Mesenchymal stem cell (in vitro differentiated cells and primary cell): ENCODE measurements at regions not wholly inside any gene's neighbourhood (a gene's known extent, or its start where the extent isn't known, plus 50 kb on each side); places are given as distances from the start of the nearest gene placed in this dataset.

Experiments
- DNase-seq: peaks from one replicate; pipeline ENCODE4 v3.0.0-alpha.2; 2013
- H2AFZ ChIP-seq: one replicate; pipeline ENCODE4 v1.6.1; 2013; ENCODE audit warnings: low read depth, mild to moderate bottlenecking, control low read depth, inconsistent platforms, low read length, moderate library complexity
- H2AK5ac ChIP-seq: 2 replicates; pipeline ENCODE4 v1.6.1; 2013; ENCODE audit warnings: low read length, moderate library complexity, mild to moderate bottlenecking, inconsistent platforms; ENCODE audit not compliant: severe bottlenecking
- H2BK120ac ChIP-seq: one replicate; pipeline ENCODE4 v1.6.1; 2013; ENCODE audit warnings: low read depth, mild to moderate bottlenecking, inconsistent platforms, low read length, moderate library complexity
- H2BK12ac ChIP-seq, 2 experiments: one replicate each; pipeline ENCODE4 v1.6.1; 2013; ENCODE audit warnings: inconsistent platforms in 2 of 2, low read length in 2 of 2, mild to moderate bottlenecking in 2 of 2, moderate library complexity in 2 of 2, control low read depth in 1 of 2
- H2BK15ac ChIP-seq: one replicate; pipeline ENCODE4 v1.6.1; 2013; ENCODE audit warnings: mild to moderate bottlenecking, low read depth, inconsistent platforms; ENCODE audit not compliant: poor library complexity, severe bottlenecking
- H2BK5ac ChIP-seq: 2 replicates; pipeline ENCODE4 v1.6.1; 2013; ENCODE audit warnings: low read depth, mild to moderate bottlenecking, low read length, control low read depth, inconsistent platforms; ENCODE audit not compliant: poor library complexity, severe bottlenecking
- H3K14ac ChIP-seq, 2 experiments: one replicate each; pipeline ENCODE4 v1.6.1; 2013; ENCODE audit warnings: inconsistent platforms in 2 of 2, low read length in 2 of 2, control low read depth in 1 of 2, mild to moderate bottlenecking in 1 of 2, moderate library complexity in 1 of 2
- H3K18ac ChIP-seq, 2 experiments: one replicate each; pipeline ENCODE4 v1.6.1; 2013; ENCODE audit warnings: inconsistent platforms in 2 of 2, low read length in 2 of 2, control low read depth in 1 of 2, low read depth in 1 of 2, mild to moderate bottlenecking in 1 of 2
- H3K23ac ChIP-seq, 2 experiments: one replicate each; pipeline ENCODE4 v1.6.1; 2013; ENCODE audit warnings: inconsistent platforms in 2 of 2, low read length in 2 of 2, mild to moderate bottlenecking in 2 of 2, moderate library complexity in 2 of 2, control low read depth in 1 of 2
- H3K27ac ChIP-seq: 2 replicates; pipeline ENCODE4 v1.5.1; 2013; ENCODE audit warnings: mild to moderate bottlenecking, moderate library complexity, low read length, control low read depth, inconsistent platforms; ENCODE audit not compliant: poor library complexity, severe bottlenecking
- H3K27me3 ChIP-seq, 2 experiments: 2 replicates each; pipeline versions ENCODE4 v1.6.1 to v1.7.0; 2013; ENCODE audit warnings: low read length in 2 of 2, mild to moderate bottlenecking in 2 of 2, moderate library complexity in 2 of 2, control low read depth in 1 of 2, inconsistent platforms in 1 of 2; ENCODE audit not compliant: control insufficient read depth in 1 of 2, insufficient read depth in 1 of 2
- H3K36me3 ChIP-seq, 2 experiments: 2 replicates each; pipeline versions ENCODE4 v1.6.1 to v1.7.0; 2013; ENCODE audit warnings: low read length in 2 of 2, control low read depth in 1 of 2, inconsistent platforms in 1 of 2, low read depth in 1 of 2, mild to moderate bottlenecking in 1 of 2; ENCODE audit not compliant: insufficient read depth in 2 of 2, control insufficient read depth in 1 of 2
- H3K4ac ChIP-seq, 2 experiments: one replicate each; pipeline ENCODE4 v1.6.1; 2013; ENCODE audit warnings: inconsistent platforms in 2 of 2, low read length in 2 of 2, mild to moderate bottlenecking in 2 of 2, moderate library complexity in 2 of 2, control low read depth in 1 of 2, low read depth in 1 of 2
- H3K4me1 ChIP-seq: 2 replicates; pipeline ENCODE4 v1.6.1; 2013; ENCODE audit warnings: low read depth, low read length, control low read depth; ENCODE audit not compliant: control insufficient read depth, insufficient read depth
- H3K4me2 ChIP-seq: 2 replicates; pipeline ENCODE4 v1.6.1; 2013; ENCODE audit warnings: low read length, mild to moderate bottlenecking, inconsistent platforms; ENCODE audit not compliant: poor library complexity, severe bottlenecking
- H3K4me3 ChIP-seq, 2 experiments: 2 replicates each; pipeline versions ENCODE4 v1.5.1 to v1.7.0; 2013; ENCODE audit warnings: low read length in 2 of 2, mild to moderate bottlenecking in 2 of 2, control low read depth in 1 of 2, low read depth in 1 of 2; ENCODE audit not compliant: insufficient read depth in 1 of 2
- H3K79me1 ChIP-seq: replicated peaks from 2 replicates; pipeline ENCODE4 v1.6.1; 2013; ENCODE audit warnings: mild to moderate bottlenecking, control low read depth, low read length, inconsistent platforms; ENCODE audit not compliant: poor library complexity, severe bottlenecking
- H3K9ac ChIP-seq: 2 replicates; pipeline ENCODE4 v1.7.0; 2013; ENCODE audit warnings: mild to moderate bottlenecking, low read length, moderate library complexity
- H3K9me3 ChIP-seq: 2 replicates; pipeline ENCODE4 v1.7.0; 2013; ENCODE audit warnings: mild to moderate bottlenecking, low read length; ENCODE audit not compliant: control insufficient read depth
- H4K8ac ChIP-seq: one replicate; pipeline ENCODE4 v1.6.1; 2013; ENCODE audit warnings: inconsistent platforms, mild to moderate bottlenecking, low read length, moderate library complexity
- H4K91ac ChIP-seq: one replicate; pipeline ENCODE4 v1.6.1; 2013; ENCODE audit warnings: mild to moderate bottlenecking, low read length, inconsistent platforms
- WGBS: methylation state at CpG from one replicate; pipeline ENCODE4 v1.1.7; 2013; ENCODE audit warnings: mixed read lengths; 5-methylcytosine and 5-hydroxymethylcytosine counted together

DNA sequence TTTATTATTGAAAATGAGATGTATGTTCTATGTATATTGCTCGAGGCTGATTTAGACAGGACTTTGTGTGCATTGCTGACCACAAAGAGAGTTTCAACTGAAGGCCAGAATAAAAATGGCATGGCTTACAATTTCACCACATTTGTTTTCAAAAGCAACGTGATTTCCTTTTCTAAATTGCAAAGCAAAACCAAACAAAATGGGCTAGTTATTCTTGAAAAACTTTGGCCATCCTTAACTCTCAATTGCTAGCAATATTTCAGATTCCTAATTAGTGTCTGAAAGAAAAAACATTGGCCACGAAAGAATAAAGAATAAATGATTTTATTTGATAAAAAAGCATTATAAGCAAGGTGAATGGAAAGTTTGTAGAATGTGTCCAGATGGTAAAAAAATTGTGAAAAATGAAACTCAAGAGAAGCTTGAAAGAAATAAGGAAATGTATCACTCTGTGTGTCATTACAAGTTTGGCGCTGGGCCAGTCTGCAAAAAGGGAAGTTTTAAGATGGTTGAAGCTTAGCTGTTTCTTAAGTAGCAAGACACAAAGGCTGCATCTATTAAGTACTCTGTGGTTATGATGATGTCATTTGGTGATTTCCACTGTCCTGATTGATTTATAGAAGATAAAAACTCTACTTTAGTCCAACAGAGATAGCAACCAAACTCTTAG is 89.2 kb upstream of the PRLR start:
- Histone ChIP-seq H3K36me3 (no peaks in the 10 kb centered on the region), H3K14ac (no peak overlapping the region), H2AK5ac (no peak overlapping the region), H2BK15ac (no peak overlapping the region), H3K4me2 (no peak overlapping the region), H3K9ac (no peak overlapping the region), H3K23ac (no peak overlapping the region), H3K4ac (no peak overlapping the region), H3K27ac (no peak overlapping the region), H3K4me3 (no peak overlapping the region), H2AFZ (no peak overlapping the region), H3K79me1 (no peaks in the 10 kb centered on the region), H4K91ac (no peak overlapping the region), H2BK12ac (no peak overlapping the region), H4K8ac (no peak overlapping the region), H2BK5ac (no peak overlapping the region), H3K4me1 (no peaks in the 10 kb centered on the region), H3K18ac (no peak overlapping the region), H3K27me3 (peaks cover 0 to 4% of the 10 kb centered on the region in 2 experiments), H2BK120ac (no peak overlapping the region), H3K9me3 (no peaks in the 10 kb centered on the region)
- WGBS, result 63% methylated on average over 4 of the region's 4 CpGs
- DNase-seq, result peak; percentile 62

DNA sequence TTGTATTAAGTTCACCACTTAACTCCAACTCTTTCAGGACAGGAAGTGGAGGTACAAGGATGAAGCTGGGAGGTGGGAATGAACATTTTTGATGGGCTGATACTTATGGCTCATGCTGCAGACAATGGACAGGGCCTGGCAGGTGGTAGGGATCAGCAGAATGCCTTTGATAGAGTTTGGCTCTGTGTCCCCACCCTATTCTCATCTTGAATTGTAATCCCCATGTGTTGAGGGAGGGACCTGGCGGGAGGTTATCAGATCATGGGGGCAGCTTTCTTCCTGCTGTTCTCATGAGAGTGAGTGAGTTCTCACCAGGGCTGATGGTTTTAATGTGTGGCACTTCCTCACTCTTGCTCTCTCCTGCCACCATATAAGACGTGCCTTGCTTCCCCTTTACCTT is 87.3 kb upstream of the PRLR start:
- H3K18ac ChIP-seq, result no peak overlapping the region
- no peak overlapping the region for H3K4me3 ChIP-seq
- H2BK5ac ChIP-seq, result no peak overlapping the region
- H2BK15ac ChIP-seq, result no peak overlapping the region
- H3K4me2 ChIP-seq, result no peak overlapping the region
- H3K27ac ChIP-seq, result no peak overlapping the region
- no peaks in the 10 kb centered on the region for H3K9me3 ChIP-seq
- H2BK12ac ChIP-seq, result no peak overlapping the region
- H4K91ac ChIP-seq, result no peak overlapping the region
- no peak overlapping the region for H3K14ac ChIP-seq
- no peak overlapping the region for H2AFZ ChIP-seq
- H2BK120ac ChIP-seq, result no peak overlapping the region
- H4K8ac ChIP-seq, result no peak overlapping the region
- 79% methylated on average over 2 of the region's 2 CpGs for WGBS
- no peak overlapping the region for H3K9ac ChIP-seq
- no peak overlapping the region for H2AK5ac ChIP-seq
- H3K4ac ChIP-seq, result no peak overlapping the region
- no peaks in the 10 kb centered on the region for H3K4me1 ChIP-seq
- no peak for DNase-seq
- H3K79me1 ChIP-seq, result no peaks in the 10 kb centered on the region
- no peaks in the 10 kb centered on the region for H3K36me3 ChIP-seq
- no peak overlapping the region for H3K23ac ChIP-seq
- no peaks in the 10 kb centered on the region for H3K27me3 ChIP-seq

DNA sequence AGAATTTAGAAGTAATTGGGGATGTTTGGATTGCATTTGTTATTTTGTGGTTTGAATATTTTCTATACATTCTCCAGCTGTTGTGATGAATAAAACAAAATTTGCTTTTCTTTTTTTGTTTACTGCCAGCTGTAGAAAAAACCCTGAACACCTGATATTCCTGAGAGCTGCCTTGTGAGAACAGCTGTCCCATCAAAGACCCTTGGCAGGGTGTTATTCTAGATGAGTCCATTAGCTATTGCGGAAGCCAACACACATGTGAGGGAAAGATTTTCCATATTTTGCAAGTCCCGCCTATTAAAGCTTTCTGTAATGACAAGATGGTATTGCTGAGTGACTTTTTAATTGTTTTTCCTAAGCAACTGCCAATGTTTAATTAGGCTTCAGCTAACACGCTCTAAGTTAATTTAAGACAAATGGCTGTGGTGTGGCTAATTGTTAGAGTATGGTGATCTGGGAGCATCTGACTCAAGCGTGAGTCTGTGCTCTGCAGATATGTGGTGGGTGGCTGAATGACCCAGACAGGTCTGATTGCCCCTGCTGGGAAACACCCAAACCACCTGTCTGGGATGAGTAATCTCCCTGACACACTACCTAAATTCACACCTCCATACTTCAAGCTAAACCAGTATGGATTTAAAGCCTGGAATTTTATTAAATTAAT is 86.5 kb upstream of the PRLR start:
- no peak overlapping the region for H3K4ac ChIP-seq
- H3K4me1 ChIP-seq, result no peaks in the 10 kb centered on the region
- no peaks in the 10 kb centered on the region for H3K36me3 ChIP-seq
- H2BK12ac ChIP-seq, result no peak overlapping the region
- H3K14ac ChIP-seq, result no peak overlapping the region
- H3K27me3 ChIP-seq, result no peaks in the 10 kb centered on the region
- H3K4me3 ChIP-seq, result no peak overlapping the region
- H2BK5ac ChIP-seq, result no peak overlapping the region
- no peak overlapping the region for H2BK120ac ChIP-seq
- H3K4me2 ChIP-seq, result no peak overlapping the region
- H3K79me1 ChIP-seq, result no peaks in the 10 kb centered on the region
- no peak overlapping the region for H2AFZ ChIP-seq
- 95% methylated on average over 3 of the region's 4 CpGs for WGBS
- no peak overlapping the region for H2AK5ac ChIP-seq
- H4K91ac ChIP-seq, result no peak overlapping the region
- no peak for DNase-seq
- H4K8ac ChIP-seq, result no peak overlapping the region
- no peak overlapping the region for H3K18ac ChIP-seq
- no peak overlapping the region for H3K27ac ChIP-seq
- no peak overlapping the region for H2BK15ac ChIP-seq
- H3K9ac ChIP-seq, result no peak overlapping the region
- H3K9me3 ChIP-seq, result no peaks in the 10 kb centered on the region
- no peak overlapping the region for H3K23ac ChIP-seq

- H3K27ac ChIP-seq, result no peak overlapping the region
- no peak overlapping the region for H3K4me2 ChIP-seq
- no peak overlapping the region for H3K4ac ChIP-seq
- peak overlapping the region; percentile 12 for H3K9ac ChIP-seq
- no peak overlapping the region for H3K23ac ChIP-seq
- H2BK15ac ChIP-seq, result no peak overlapping the region
- H2BK5ac ChIP-seq, result no peak overlapping the region
- no peak overlapping the region for H4K91ac ChIP-seq
- H3K9me3 ChIP-seq, result no peaks in the 10 kb centered on the region
- DNase-seq, result peak; percentile 66
- no peak overlapping the region for H2AFZ ChIP-seq
- H3K4me1 ChIP-seq, result no peaks in the 10 kb centered on the region
- peaks cover 0 to 22% of the 10 kb centered on the region in 2 experiments for H3K27me3 ChIP-seq
- no peak overlapping the region for H2BK120ac ChIP-seq
- no peaks in the 10 kb centered on the region for H3K79me1 ChIP-seq
- 37% methylated on average over 2 of the region's 2 CpGs for WGBS
- H2AK5ac ChIP-seq, result no peak overlapping the region
- H3K18ac ChIP-seq, result no peak overlapping the region
- H4K8ac ChIP-seq, result no peak overlapping the region
- no peak overlapping the region for H3K14ac ChIP-seq
- H3K36me3 ChIP-seq, result no peaks in the 10 kb centered on the region
- no peak overlapping the region for H2BK12ac ChIP-seq
- no peak overlapping the region for H3K4me3 ChIP-seq
Observed at GRCh38 chr5:35313291-35313690, 83.0 kb upstream of the PRLR start.
